NB4 (cell line): ENCODE measurements at regions not wholly inside any gene's neighbourhood (a gene's known extent, or its start where the extent isn't known, plus 50 kb on each side); places are given as distances from the start of the nearest gene placed in this dataset.
"Not testable (repeated sequence)": the region's sequence is repeated elsewhere in the genome, so short reads cannot be mapped to it uniquely, and the experiment has no call there.

Experiments
- DNase-seq: peaks from one replicate; pipeline ENCODE4 v3.0.0; 2010; ENCODE audit warnings: low read depth
- H3K4me3 ChIP-seq: one replicate; pipeline ENCODE4 v1.5.1; 2011; ENCODE audit warnings: mild to moderate bottlenecking, low read depth, low read length, moderate library complexity
- MYC ChIP-seq: IDR thresholded peaks from 2 replicates; pipeline ENCODE4 v1.6.1; 2011; ENCODE audit warnings: low read depth, low read length
- POLR2A ChIP-seq: IDR thresholded peaks from 2 replicates; pipeline ENCODE4 v1.6.1; 2011; ENCODE audit warnings: mild to moderate bottlenecking; ENCODE audit not compliant: insufficient read length; ENCODE audit errors: extremely low read depth
- TF ChIP-seq, protein P1 (sequence below): IDR thresholded peaks from one replicate; pipeline ENCODE4 v1.5.1; 2012; ENCODE audit warnings: low read depth, low read length
- TF ChIP-seq, protein P2 (sequence below): IDR thresholded peaks from 2 replicates; pipeline ENCODE4 v1.6.1; 2011; ENCODE audit warnings: low read depth, low read length

DNA sequence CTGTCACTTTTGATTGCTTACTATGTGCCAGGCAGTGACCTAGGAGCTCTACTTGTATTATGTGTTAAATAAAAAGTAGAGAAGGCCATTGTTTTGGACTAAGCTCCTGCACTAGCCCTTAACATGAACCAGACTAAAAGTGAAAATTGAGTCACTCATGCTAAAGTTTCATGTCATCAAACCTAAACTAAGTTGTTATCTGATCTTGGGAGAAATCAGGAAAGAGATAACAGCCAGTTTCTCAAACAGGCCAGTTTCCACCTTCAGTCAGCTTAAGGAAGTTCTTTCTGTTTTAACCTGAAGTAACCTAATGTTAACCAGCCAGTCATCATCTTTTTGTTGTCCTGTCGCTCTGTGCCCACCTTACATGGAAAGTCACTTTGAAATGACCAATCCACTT, 102.1 kb upstream of the MARK1 start:
- TF ChIP-seq, protein P1, sequence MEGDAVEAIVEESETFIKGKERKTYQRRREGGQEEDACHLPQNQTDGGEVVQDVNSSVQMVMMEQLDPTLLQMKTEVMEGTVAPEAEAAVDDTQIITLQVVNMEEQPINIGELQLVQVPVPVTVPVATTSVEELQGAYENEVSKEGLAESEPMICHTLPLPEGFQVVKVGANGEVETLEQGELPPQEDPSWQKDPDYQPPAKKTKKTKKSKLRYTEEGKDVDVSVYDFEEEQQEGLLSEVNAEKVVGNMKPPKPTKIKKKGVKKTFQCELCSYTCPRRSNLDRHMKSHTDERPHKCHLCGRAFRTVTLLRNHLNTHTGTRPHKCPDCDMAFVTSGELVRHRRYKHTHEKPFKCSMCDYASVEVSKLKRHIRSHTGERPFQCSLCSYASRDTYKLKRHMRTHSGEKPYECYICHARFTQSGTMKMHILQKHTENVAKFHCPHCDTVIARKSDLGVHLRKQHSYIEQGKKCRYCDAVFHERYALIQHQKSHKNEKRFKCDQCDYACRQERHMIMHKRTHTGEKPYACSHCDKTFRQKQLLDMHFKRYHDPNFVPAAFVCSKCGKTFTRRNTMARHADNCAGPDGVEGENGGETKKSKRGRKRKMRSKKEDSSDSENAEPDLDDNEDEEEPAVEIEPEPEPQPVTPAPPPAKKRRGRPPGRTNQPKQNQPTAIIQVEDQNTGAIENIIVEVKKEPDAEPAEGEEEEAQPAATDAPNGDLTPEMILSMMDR = no peak
- no peak overlapping the region for H3K4me3 ChIP-seq
- no peak for DNase-seq

DNA sequence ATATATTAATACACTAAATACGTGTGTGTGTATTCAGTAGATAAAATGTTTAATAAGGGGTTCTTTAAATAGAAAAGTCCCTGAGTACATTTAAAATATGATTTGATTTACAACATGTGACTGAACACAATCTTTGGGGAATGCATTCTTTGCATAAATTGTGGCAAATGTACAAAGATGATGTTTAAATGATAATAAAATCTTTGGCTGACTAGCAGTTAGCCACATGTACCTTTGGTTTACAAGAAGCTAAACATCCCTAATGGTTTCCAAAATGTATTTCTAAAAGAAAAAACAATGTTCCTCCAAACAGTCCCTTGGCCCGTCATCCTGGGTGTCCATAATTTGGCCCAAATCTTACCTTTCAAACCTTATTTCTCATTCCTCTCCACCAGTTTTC, 106.4 kb upstream of the MARK1 start:
- TF ChIP-seq MYC = no peak
- TF ChIP-seq, protein P2, sequence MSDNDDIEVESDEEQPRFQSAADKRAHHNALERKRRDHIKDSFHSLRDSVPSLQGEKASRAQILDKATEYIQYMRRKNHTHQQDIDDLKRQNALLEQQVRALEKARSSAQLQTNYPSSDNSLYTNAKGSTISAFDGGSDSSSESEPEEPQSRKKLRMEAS = no peak
- TF ChIP-seq, protein P1 = no peak
- no peak for TF ChIP-seq POLR2A
- H3K4me3 ChIP-seq = no peak overlapping the region
- no peak for DNase-seq

DNA sequence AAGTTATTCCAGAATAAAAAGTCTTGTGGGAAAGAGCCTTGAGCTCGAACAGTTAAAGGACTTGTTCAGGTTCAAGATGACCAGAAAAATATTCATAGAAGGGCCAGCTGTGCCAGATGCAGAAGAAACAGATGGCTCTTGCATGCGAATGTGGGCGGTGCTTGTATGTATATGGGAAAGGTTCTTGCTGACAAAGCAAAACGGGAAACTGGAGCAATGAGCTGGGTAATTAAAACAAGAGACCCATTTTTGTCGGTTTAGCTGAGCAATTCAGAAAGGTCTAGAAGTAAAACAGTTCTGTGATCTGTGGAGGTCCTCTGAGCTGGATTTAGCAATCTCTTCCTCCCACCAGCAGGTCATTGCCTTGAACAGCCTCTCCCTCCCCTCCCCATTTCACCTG, 107.2 kb upstream of the MARK1 start:
- TF ChIP-seq POLR2A (no peak), MYC (no peak)
- TF ChIP-seq, protein P2 = no peak
- TF ChIP-seq, protein P1 = no peak
- no peak for DNase-seq
- no peak overlapping the region for H3K4me3 ChIP-seq

DNA sequence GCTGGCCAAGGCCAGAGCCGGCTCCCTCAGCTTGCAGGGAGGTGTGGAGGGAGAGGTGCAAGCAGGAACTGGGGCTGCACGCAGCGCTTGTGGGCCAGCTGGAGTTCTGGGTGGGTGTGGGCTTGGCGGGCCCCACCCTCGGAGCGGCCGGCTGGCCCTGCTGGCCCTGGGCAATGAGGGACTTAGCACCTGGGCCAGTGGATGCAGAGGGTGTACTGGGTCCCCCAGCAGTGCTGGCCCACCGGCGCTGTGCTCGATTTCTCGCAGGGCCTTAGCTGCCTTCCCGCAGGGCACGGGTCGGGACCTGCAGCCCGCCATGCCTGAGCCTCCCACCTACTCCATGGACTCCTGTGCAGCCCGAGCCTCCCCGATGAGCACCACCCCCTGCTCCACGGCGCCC, 115.6 kb upstream of the MARK1 start:
- H3K4me3 ChIP-seq, DNase-seq: not testable (repeated sequence)

DNA sequence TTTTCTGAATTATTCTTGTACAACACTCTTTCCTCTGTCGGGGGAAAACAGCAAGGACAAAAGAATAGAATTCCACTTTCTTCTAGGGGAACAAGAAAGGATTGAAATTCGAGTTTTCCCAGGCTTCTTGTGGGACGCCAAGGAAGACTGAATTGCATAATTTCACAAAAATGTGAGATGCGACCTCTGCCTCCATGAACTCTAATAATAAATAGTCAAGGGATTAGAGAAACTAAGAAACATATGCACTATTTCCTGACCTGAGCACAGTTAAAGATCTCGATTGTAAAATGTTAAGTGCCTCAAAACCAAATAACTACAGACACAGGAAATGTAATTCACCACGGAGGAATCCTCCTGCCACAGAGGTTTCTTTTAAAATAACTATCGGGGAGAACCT, 117.3 kb upstream of the MARK1 start:
- TF ChIP-seq MYC = no peak
- TF ChIP-seq POLR2A = no peak
- TF ChIP-seq, protein P1 = no peak
- TF ChIP-seq, protein P2 = no peak
- no peak overlapping the region for H3K4me3 ChIP-seq

DNA sequence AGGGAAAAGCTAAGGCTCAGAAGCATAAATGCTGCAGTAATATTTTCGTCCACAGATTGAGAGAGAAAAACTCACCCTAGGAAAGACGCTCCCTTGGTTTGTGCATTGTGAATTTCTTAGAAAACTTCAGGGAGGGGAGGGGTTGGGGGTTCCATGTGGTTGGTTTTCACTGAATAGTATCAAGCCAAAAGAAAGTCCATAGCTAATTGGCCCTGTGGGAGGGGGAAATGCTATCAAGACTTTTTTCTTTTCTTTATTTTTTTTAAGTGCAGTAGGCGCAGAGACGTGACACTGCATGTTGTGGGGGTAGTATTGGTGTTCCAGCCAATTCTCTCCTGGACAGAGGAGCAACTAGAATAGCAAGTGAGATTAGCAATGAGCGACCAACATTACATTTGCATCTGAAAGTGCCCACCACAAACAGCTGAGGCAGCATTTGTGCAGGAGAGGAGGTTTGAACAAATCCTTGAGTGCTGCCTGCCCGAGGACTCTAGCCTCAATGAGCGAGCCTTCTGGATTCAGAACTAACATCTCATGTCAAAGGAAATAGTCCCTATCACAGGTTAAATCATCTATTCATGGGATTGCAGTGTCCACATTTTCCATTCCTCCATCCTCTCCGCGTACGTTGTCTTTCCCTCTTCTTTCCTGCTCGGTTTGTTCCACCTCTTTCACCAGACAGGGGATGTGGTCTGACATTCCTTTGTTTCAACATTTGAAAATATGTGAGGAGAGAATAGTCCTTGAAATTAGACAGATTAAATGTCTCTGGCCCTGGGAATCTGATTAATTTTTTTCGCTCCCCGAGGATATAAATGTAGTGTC, 118.0 kb upstream of the MARK1 start:
- H3K4me3 ChIP-seq = no peak overlapping the region
- no peak for DNase-seq
- TF ChIP-seq MYC (no peak), POLR2A (no peak)
- TF ChIP-seq, protein P1 = no peak
- TF ChIP-seq, protein P2 = no peak

More for the DNA sequence above, 117.3 kb upstream of the MARK1 start:
- DNase-seq = no peak
